PC-9 (cell line): ENCODE measurements at regions not wholly inside any gene's neighbourhood (a gene's known extent, or its start where the extent isn't known, plus 50 kb on each side); places are given as distances from the start of the nearest gene placed in this dataset.

Experiments
- BruUV-seq: library from RNA; stranded (reverse); fragments of 400-500 nt; replicated peaks from 2 replicates; lab custom pipeline; 2021; lab: Mats Ljungman, UMichigan
- CTCF ChIA-PET: fragments of 300-600 bp; sonication (Branson Sonifier 250); formaldehyde crosslinking; loops from one replicate; lab custom pipeline; 2022; ENCODE audit warnings: antibody characterized with exemption; lab: Charles Lee
- POLR2A ChIA-PET: fragments of 300-600 bp; sonication (Branson Sonifier 250); formaldehyde crosslinking; loops from one replicate; lab custom pipeline; 2022; ENCODE audit warnings: antibody characterized with exemption; ENCODE audit not compliant: unreplicated experiment; lab: Charles Lee
- DNase-seq, 2 experiments: peaks; one replicate each; pipeline versions ENCODE4 v3.0.0 to v3.0.0-alpha.2; 2015 to 2022; ENCODE audit warnings: mixed read lengths in 1 of 2
- H2AFZ ChIP-seq: fragments of 200-600 bp; sonication (generic); 2 replicates; pipeline ENCODE4 v1.8.1; 2017; ENCODE audit warnings: antibody characterized with exemption
- H3F3A ChIP-seq: fragments of 200-600 bp; sonication (generic); 2 replicates; pipeline ENCODE4 v1.8.1; 2017; ENCODE audit warnings: antibody characterized with exemption, mild to moderate bottlenecking, low read depth; ENCODE audit not compliant: insufficient read depth
- H3K27ac ChIP-seq: fragments of 200-600 bp; sonication (generic); 2 replicates; pipeline ENCODE4 v1.6.1; 2016; ENCODE audit warnings: mixed run types
- H3K27me3 ChIP-seq: fragments of 200-600 bp; sonication (generic); 2 replicates; pipeline ENCODE4 v1.6.1; 2016; ENCODE audit warnings: low read depth, mixed run types; ENCODE audit not compliant: insufficient read depth
- H3K36me3 ChIP-seq: fragments of 200-600 bp; sonication (generic); 2 replicates; pipeline ENCODE4 v1.6.1; 2016; ENCODE audit warnings: low read depth, mixed run types
- H3K4me1 ChIP-seq: fragments of 200-600 bp; sonication (generic); replicated peaks from 2 replicates; pipeline ENCODE4 v1.6.1; 2016; ENCODE audit warnings: mixed run types; ENCODE audit not compliant: insufficient read depth
- H3K4me2 ChIP-seq: fragments of 200-600 bp; sonication (generic); 2 replicates; pipeline ENCODE4 v1.6.1; 2017; ENCODE audit warnings: mixed run types
- H3K4me3 ChIP-seq: fragments of 200-600 bp; sonication (generic); 2 replicates; pipeline ENCODE4 v1.6.1; 2016; ENCODE audit warnings: mixed run types
- H3K79me2 ChIP-seq: fragments of 200-600 bp; sonication (generic); 2 replicates; pipeline ENCODE4 v1.6.1; 2017; ENCODE audit warnings: low read depth, mixed run types
- H3K9me2 ChIP-seq: fragments of 200-600 bp; sonication (generic); 2 replicates; pipeline ENCODE4 v1.8.1; 2017; ENCODE audit warnings: mild to moderate bottlenecking; ENCODE audit not compliant: insufficient read depth
- H3K9me3 ChIP-seq: fragments of 200-600 bp; sonication (generic); 2 replicates; pipeline ENCODE4 v1.8.1; 2016; ENCODE audit warnings: low read depth; ENCODE audit not compliant: insufficient read depth
- H4K20me1 ChIP-seq: fragments of 200-600 bp; sonication (generic); 2 replicates; pipeline ENCODE4 v1.8.1; 2017; ENCODE audit not compliant: insufficient read depth
- CTCF ChIP-seq: fragments of 200-600 bp; sonication (generic); conservative IDR thresholded peaks from 2 replicates; pipeline ENCODE4 v1.6.1; 2017; ENCODE audit warnings: mixed run types, antibody characterized with exemption, mild to moderate bottlenecking, moderate library complexity
- EZH2 ChIP-seq: fragments of 200-600 bp; sonication (generic); IDR thresholded peaks from 2 replicates; pipeline ENCODE4 v1.8.0; 2017; ENCODE audit warnings: antibody characterized with exemption, low read depth
- intact Hi-C: fragments of 100-400 bp; cut with micrococcal nuclease; formaldehyde crosslinking; loops from one replicate; pipeline ENCODE4 v1.10.0; 2022; ENCODE audit not compliant: unreplicated experiment

GRCh38 chr15:38896647-38897046, 332.0 kb upstream of the RASGRP1 start:
- H3F3A ChIP-seq: no peaks in the 10 kb centered on the region
- ChIA-PET CTCF (no interaction called here), POLR2A (no interaction called here)
- no peaks in the 10 kb centered on the region for H3K36me3 ChIP-seq
- H3K9me2 ChIP-seq: no peaks in the 10 kb centered on the region
- H3K4me3 ChIP-seq: no peak overlapping the region
- no peak overlapping the region for H3K4me2 ChIP-seq
- H3K27ac ChIP-seq: no peak overlapping the region
- no TSS peak for BruUV-seq
- H3K9me3 ChIP-seq: no peaks in the 10 kb centered on the region
- peaks cover 14% of the 10 kb centered on the region; the same call in 1 of the 2 replicates for H3K4me1 ChIP-seq
- H3K79me2 ChIP-seq: no peaks in the 10 kb centered on the region
- DNase-seq: no peak
- TF ChIP-seq CTCF: no peak
- TF ChIP-seq EZH2: no peak
- no peak overlapping the region for H2AFZ ChIP-seq
- H4K20me1 ChIP-seq: no peaks in the 10 kb centered on the region
- intact Hi-C loops: no loop called here
- no peaks in the 10 kb centered on the region for H3K27me3 ChIP-seq

- no TSS peak for BruUV-seq
Observed at GRCh38 chr15:38897551-38897950, 332.9 kb upstream of the RASGRP1 start.

GRCh38 chr15:38898236-38898635, 333.6 kb upstream of the RASGRP1 start:
- DNase-seq: no peak
- Histone ChIP-seq H3K36me3 (no peaks in the 10 kb centered on the region), H4K20me1 (no peaks in the 10 kb centered on the region), H3F3A (no peaks in the 10 kb centered on the region), H3K4me1 (peaks cover 14% of the 10 kb centered on the region; the same call in 1 of the 2 replicates), H3K27me3 (no peaks in the 10 kb centered on the region), H2AFZ (no peak overlapping the region), H3K9me3 (no peaks in the 10 kb centered on the region), H3K9me2 (no peaks in the 10 kb centered on the region), H3K4me3 (no peak overlapping the region), H3K79me2 (no peaks in the 10 kb centered on the region), H3K27ac (no peak overlapping the region), H3K4me2 (no peak overlapping the region)
- intact Hi-C loops: no loop called here
- BruUV-seq: no TSS peak
- POLR2A ChIA-PET: interaction anchor here (0.7 kb wide), 1 partner anchor 118 kb away, joined by 5 read pairs; no protein-coding TSS in a partner anchor
- CTCF ChIA-PET: no interaction called here
- TF ChIP-seq CTCF: no peak

More at GRCh38 chr15:38897551-38897950, 332.9 kb upstream of the RASGRP1 start:
- DNase-seq: no peak
- Histone ChIP-seq H4K20me1 (no peaks in the 10 kb centered on the region), H2AFZ (no peak overlapping the region), H3K36me3 (no peaks in the 10 kb centered on the region), H3K27me3 (no peaks in the 10 kb centered on the region), H3K27ac (no peak overlapping the region), H3K9me3 (no peaks in the 10 kb centered on the region), H3K4me1 (peaks cover 14% of the 10 kb centered on the region; the same call in 1 of the 2 replicates), H3K4me3 (no peak overlapping the region), H3K79me2 (no peaks in the 10 kb centered on the region), H3K4me2 (no peak overlapping the region), H3K9me2 (no peaks in the 10 kb centered on the region), H3F3A (no peaks in the 10 kb centered on the region)
- POLR2A ChIA-PET: no interaction called here
- CTCF ChIA-PET: no interaction called here
- TF ChIP-seq EZH2 (no peak), CTCF (no peak)
- intact Hi-C loops: no loop called here
